K562 (cell line): ENCODE measurements at regions not wholly inside any gene's neighbourhood (a gene's known extent, or its start where the extent isn't known, plus 50 kb on each side); places are given as distances from the start of the nearest gene placed in this dataset.

Experiments used
- ATAC-seq: fragments of 200-7000 bp; cut with Tn5 transposase; 3 replicates; pipeline ENCODE4 v1.9.1; 2020; ENCODE audit warnings: moderate library complexity
- BruUV-seq: library from RNA; stranded (reverse); fragments of 400-500 nt; replicated peaks from 2 replicates; lab custom pipeline; 2021; lab: Mats Ljungman, UMichigan
- CTCF ChIA-PET: fragments of 300-600 bp; formaldehyde crosslinking; extraction: SDS; loops from one replicate; lab custom pipeline; 2021; ENCODE audit warnings: low intra/inter-chr PET ratio; lab: Yijun Ruan, JAX
- POLR2A ChIA-PET: fragments of 300-600, 350-650 bp; sonication (Branson Sonifier 250); formaldehyde crosslinking; extraction: SDS; loops from one replicate; lab custom pipeline; 2021; ENCODE audit warnings: antibody characterized with exemption, inconsistent platforms; lab: Yijun Ruan, JAX
- DNase-seq, 4 experiments: peaks; one replicate each; pipeline versions ENCODE4 v3.0.0 to v3.0.0-alpha.2; 2011 to 2018; ENCODE audit warnings: low spot score in 3 of 4, mixed read lengths in 3 of 4; ENCODE audit errors: extremely low read depth in 1 of 4
- FAIRE-seq: peaks from 2 replicates; lab custom pipeline; 2011; peaks lifted over from hg19 to GRCh38; lab: Jason Lieb, UNC
- H2AFZ ChIP-seq: 2 replicates; pipeline ENCODE4 v1.6.0; 2011; ENCODE audit warnings: low read depth, low read length, control low read depth, inconsistent platforms
- H3K27ac ChIP-seq: fragments of 200-600 bp; 3 replicates; pipeline ENCODE4 v1.8.0; 2011; ENCODE audit warnings: low read depth, mild to moderate bottlenecking, control low read depth, inconsistent platforms, low read length, moderate library complexity, mixed read lengths; ENCODE audit errors: extremely low read depth
- H3K27me3 ChIP-seq, 2 experiments: fragments of 300-600 bp in 1 of 2; 2 replicates in 1 of 2; 3 replicates in 1 of 2; pipeline versions ENCODE4 v1.6.0 to v1.8.0; 2011; ENCODE audit warnings: inconsistent platforms in 2 of 2, low read length in 2 of 2, mild to moderate bottlenecking in 1 of 2, mixed read lengths in 1 of 2, moderate library complexity in 1 of 2; ENCODE audit not compliant: control insufficient read depth in 2 of 2, insufficient read depth in 2 of 2
- H3K36me3 ChIP-seq: fragments of 300-600 bp; 3 replicates; pipeline ENCODE4 v1.8.0; 2011; ENCODE audit warnings: mild to moderate bottlenecking, low read length, inconsistent platforms; ENCODE audit not compliant: control insufficient read depth, insufficient read depth
- H3K4me1 ChIP-seq, 2 experiments: fragments of 200-600 bp in 1 of 2; replicated peaks in 1 of 2; 2 replicates in 1 of 2; 3 replicates in 1 of 2; pipeline versions ENCODE4 v1.5.1 to v1.8.0; 2011; ENCODE audit warnings: inconsistent platforms in 2 of 2, low read length in 2 of 2, mild to moderate bottlenecking in 1 of 2, mixed read lengths in 1 of 2, moderate library complexity in 1 of 2; ENCODE audit not compliant: control insufficient read depth in 2 of 2, insufficient read depth in 2 of 2
- H3K4me2 ChIP-seq: 2 replicates; pipeline ENCODE4 v1.6.1; 2011; ENCODE audit warnings: low read length, control low read depth, inconsistent platforms, mixed read lengths; ENCODE audit not compliant: insufficient read depth
- H3K4me3 ChIP-seq: fragments of 200-600 bp; sonication (generic), shearing (Covaris generic); 2 replicates; pipeline ENCODE4 v1.5.1; 2016; ENCODE audit warnings: control low read depth, inconsistent platforms
- H3K79me2 ChIP-seq: fragments of 200-600 bp; 3 replicates; pipeline ENCODE4 v1.8.0; 2011; ENCODE audit warnings: low read length, inconsistent platforms; ENCODE audit not compliant: control insufficient read depth, insufficient read depth
- H3K9ac ChIP-seq, 2 experiments: 2 replicates each; pipeline versions ENCODE4 v1.6.0 to v1.6.1; 2011; ENCODE audit warnings: low read depth in 2 of 2, low read length in 2 of 2, control low read depth in 1 of 2, inconsistent platforms in 1 of 2, mild to moderate bottlenecking in 1 of 2, mixed read lengths in 1 of 2; ENCODE audit not compliant: insufficient read depth in 1 of 2
- H3K9me1 ChIP-seq: one replicate; pipeline ENCODE4 v1.6.0; 2011; ENCODE audit warnings: inconsistent platforms, mild to moderate bottlenecking, low read length, moderate library complexity; ENCODE audit not compliant: control insufficient read depth, insufficient read depth
- H3K9me3 ChIP-seq: replicated peaks from 2 replicates; pipeline ENCODE4 v1.5.1; 2011; ENCODE audit warnings: low read depth, low read length, inconsistent platforms; ENCODE audit not compliant: control insufficient read depth, insufficient read depth
- H4K20me1 ChIP-seq: replicated peaks from 2 replicates; pipeline ENCODE4 v1.6.1; 2011; ENCODE audit warnings: low read length, inconsistent platforms, mixed read lengths; ENCODE audit not compliant: control insufficient read depth, insufficient read depth
- CEBPB ChIP-seq: fragments of 450-650 bp; IDR thresholded peaks from 2 replicates; pipeline ENCODE4 v1.6.1; 2016; ENCODE audit warnings: missing genetic modification characterization, missing compliant biosample characterization
- FOXM1 ChIP-seq, 2 experiments: fragments of 450-650 bp in 1 of 2; sonication (generic) in 1 of 2; formaldehyde crosslinking in 1 of 2; IDR thresholded peaks; 2 replicates each; pipeline versions ENCODE4 v1.6.1 to v1.9.0; 2017 to 2022; ENCODE audit warnings: low read depth in 2 of 2, mild to moderate bottlenecking in 2 of 2, missing genetic modification reagents in 1 of 2, moderate library complexity in 1 of 2
- HSF4 ChIP-seq: fragments of 250-450 bp; sonication (Bioruptor Pico); IDR thresholded peaks from 2 replicates; pipeline ENCODE4 v2.1.2; 2022; ENCODE audit warnings: mild to moderate bottlenecking, moderate library complexity, borderline replicate concordance
- MAFK ChIP-seq: IDR thresholded peaks from 2 replicates; pipeline ENCODE4 v1.6.1; 2011; ENCODE audit warnings: low read length, improper control_type of control experiment
- RB1 ChIP-seq: fragments of 450-650 bp; IDR thresholded peaks from 2 replicates; pipeline ENCODE4 v1.6.1; 2017; ENCODE audit warnings: low read depth, mild to moderate bottlenecking
- ZNF140 ChIP-seq: fragments of 250-450 bp; sonication (Bioruptor Pico); IDR thresholded peaks from 2 replicates; pipeline ENCODE4 v1.8.0; 2021; ENCODE audit warnings: moderate library complexity, mild to moderate bottlenecking, inconsistent platforms
- ZNF384 ChIP-seq: IDR thresholded peaks from 2 replicates; pipeline ENCODE4 v1.6.1; 2012; ENCODE audit warnings: low read depth, low read length, improper control_type of control experiment
- ZNF668 ChIP-seq: fragments of 250-450 bp; sonication (Bioruptor Pico); IDR thresholded peaks from 2 replicates; pipeline ENCODE4 v1.8.0; 2022; ENCODE audit warnings: mild to moderate bottlenecking, inconsistent platforms
- ZSCAN29 ChIP-seq: fragments of 450-650 bp; IDR thresholded peaks from 2 replicates; pipeline ENCODE4 v1.6.1; 2017
- WGBS: fragments of 100-300 bp; shearing (Covaris generic); methylation state at CpG from one replicate; pipeline ENCODE4 v1.1.6; 2016; ENCODE audit warnings: low coverage, mixed read lengths; ENCODE audit not compliant: insufficient coverage; ENCODE audit errors: missing lambda C conversion rate; 5-methylcytosine and 5-hydroxymethylcytosine counted together
- in situ Hi-C: fragments of 300-500 bp; cut with MboI; formaldehyde crosslinking; loops from 4 replicates; pipeline ENCODE4 v1.15.0; 2018; ENCODE audit warnings: inconsistent platforms, mixed read lengths
- intact Hi-C: fragments of 100-400 bp; cut with micrococcal nuclease; formaldehyde crosslinking; loops from 2 replicates; pipeline ENCODE4 v1.14.2; 2022
- TF ChIP-seq, protein P1 (sequence below): fragments of 250-450 bp; sonication (Bioruptor Pico); IDR thresholded peaks from 2 replicates; pipeline ENCODE4 v1.4.0; 2020; ENCODE audit warnings: mild to moderate bottlenecking
- TF ChIP-seq, protein P2 (sequence below): fragments of 250-450 bp; sonication (Bioruptor Pico); IDR thresholded peaks from 2 replicates; pipeline ENCODE4 v1.8.0; 2022; ENCODE audit warnings: inconsistent platforms

DNA sequence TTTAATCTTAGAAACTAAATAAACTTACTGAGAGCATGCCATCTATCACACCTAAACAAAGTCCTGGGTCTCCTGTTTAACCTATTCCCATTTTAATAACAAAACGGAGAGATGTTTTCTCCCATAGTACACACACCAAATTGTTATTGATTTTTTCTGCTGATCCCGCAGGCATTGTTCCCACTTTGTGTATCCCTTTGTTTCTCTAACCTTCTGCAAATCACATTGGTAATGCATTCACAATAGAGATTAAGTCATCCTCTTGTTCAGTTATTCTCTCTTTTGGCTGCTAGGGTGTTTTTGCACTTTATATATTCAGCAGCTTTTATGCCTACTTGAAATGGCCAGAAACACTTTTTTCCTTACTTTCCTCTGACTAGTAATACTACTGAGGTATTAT lies 1071.9 kb upstream of the CDH2 start:
- POLR2A ChIA-PET, result no interaction called here
- BruUV-seq, result no TSS peak
- Histone ChIP-seq H3K27ac (no peak overlapping the region), H3K4me2 (no peak overlapping the region), H3K9ac (no peak overlapping the region), H4K20me1 (no peaks in the 10 kb centered on the region), H3K79me2 (no peaks in the 10 kb centered on the region), H2AFZ (no peak overlapping the region), H3K4me1 (no peaks in the 10 kb centered on the region)
- WGBS, result 0% methylated on average over 2 of the region's 2 CpGs
- FAIRE-seq, result no peak
- TF ChIP-seq HSF4 (no peak), ZNF140 (CRISPR knock-in tag) (no peak)
- TF ChIP-seq, all 486 proteins: peak for 0
- in situ Hi-C loops (no loop called here), intact Hi-C loops (no loop called here)
- DNase-seq (no peak), ATAC-seq (no peak)
- no peaks in the 10 kb centered on the region; the same call in 1 of the 2 replicates for H3K9me3 ChIP-seq
- H3K4me3 ChIP-seq, result no peak overlapping the region
- H3K36me3 ChIP-seq, result no peaks in the 10 kb centered on the region
- CTCF ChIA-PET, result no interaction called here
- H3K9me1 ChIP-seq, result no peaks in the 10 kb centered on the region
- H3K27me3 ChIP-seq, result no peaks in the 10 kb centered on the region

DNA sequence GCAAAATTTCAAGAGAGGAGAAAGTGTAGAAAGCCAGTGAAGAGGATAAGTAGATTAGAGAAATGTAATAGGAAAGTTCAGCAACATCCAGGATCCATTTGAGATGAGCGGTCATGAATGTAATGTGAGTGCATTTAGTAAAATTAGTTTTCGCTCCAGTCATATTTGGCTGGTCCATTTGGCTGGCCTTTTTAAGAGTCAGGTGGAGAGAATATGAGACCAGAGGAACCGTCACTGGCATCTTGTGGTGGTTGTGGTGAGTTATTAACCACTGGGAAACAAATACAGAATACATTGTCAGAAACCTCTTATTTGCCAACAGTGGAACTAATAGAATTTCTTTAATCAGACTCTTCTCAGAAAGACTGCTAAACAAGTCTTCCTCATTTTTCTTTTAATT lies 1064.3 kb upstream of the CDH2 start:
- intact Hi-C loops, result no loop called here
- H3K4me3 ChIP-seq, result no peak overlapping the region
- H3K9me3 ChIP-seq, result peaks cover 2% of the 10 kb centered on the region; the same call in 1 of the 2 replicates
- ChIA-PET CTCF (no interaction called here), POLR2A (no interaction called here)
- H3K27me3 ChIP-seq, result no peaks in the 10 kb centered on the region
- H3K9me1 ChIP-seq, result no peaks in the 10 kb centered on the region
- no TSS peak for BruUV-seq
- no peak overlapping the region for H3K9ac ChIP-seq
- DNase-seq (no peak), FAIRE-seq (no peak), ATAC-seq (no peak)
- H3K27ac ChIP-seq, result no peak overlapping the region
- H4K20me1 ChIP-seq, result no peaks in the 10 kb centered on the region
- TF ChIP-seq CEBPB (tag) (no peak), ZNF668 (no peak), RB1 (no peak), FOXM1 (IDR thresholded peaks at IDR 0.05; ENCODE audit: low read depth) (no peak), FOXM1 (CRISPR knock-in tag; IDR thresholded peaks at IDR 0.05; ENCODE audit: low read depth) (no peak), ZNF384 (no peak), MAFK (no peak), ZSCAN29 (no peak)
- TF ChIP-seq, protein P1, sequence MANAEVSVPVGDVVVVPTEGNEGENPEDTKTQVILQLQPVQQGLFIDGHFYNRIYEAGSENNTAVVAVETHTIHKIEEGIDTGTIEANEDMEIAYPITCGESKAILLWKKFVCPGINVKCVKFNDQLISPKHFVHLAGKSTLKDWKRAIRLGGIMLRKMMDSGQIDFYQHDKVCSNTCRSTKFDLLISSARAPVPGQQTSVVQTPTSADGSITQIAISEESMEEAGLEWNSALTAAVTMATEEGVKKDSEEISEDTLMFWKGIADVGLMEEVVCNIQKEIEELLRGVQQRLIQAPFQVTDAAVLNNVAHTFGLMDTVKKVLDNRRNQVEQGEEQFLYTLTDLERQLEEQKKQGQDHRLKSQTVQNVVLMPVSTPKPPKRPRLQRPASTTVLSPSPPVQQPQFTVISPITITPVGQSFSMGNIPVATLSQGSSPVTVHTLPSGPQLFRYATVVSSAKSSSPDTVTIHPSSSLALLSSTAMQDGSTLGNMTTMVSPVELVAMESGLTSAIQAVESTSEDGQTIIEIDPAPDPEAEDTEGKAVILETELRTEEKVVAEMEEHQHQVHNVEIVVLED (CRISPR knock-in tag), result no peak
- TF ChIP-seq, protein P2, sequence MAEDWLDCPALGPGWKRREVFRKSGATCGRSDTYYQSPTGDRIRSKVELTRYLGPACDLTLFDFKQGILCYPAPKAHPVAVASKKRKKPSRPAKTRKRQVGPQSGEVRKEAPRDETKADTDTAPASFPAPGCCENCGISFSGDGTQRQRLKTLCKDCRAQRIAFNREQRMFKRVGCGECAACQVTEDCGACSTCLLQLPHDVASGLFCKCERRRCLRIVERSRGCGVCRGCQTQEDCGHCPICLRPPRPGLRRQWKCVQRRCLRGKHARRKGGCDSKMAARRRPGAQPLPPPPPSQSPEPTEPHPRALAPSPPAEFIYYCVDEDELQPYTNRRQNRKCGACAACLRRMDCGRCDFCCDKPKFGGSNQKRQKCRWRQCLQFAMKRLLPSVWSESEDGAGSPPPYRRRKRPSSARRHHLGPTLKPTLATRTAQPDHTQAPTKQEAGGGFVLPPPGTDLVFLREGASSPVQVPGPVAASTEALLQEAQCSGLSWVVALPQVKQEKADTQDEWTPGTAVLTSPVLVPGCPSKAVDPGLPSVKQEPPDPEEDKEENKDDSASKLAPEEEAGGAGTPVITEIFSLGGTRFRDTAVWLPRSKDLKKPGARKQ (CRISPR knock-in tag), result no peak
- no peak overlapping the region for H3K4me2 ChIP-seq
- H2AFZ ChIP-seq, result no peak overlapping the region
- in situ Hi-C loops, result no loop called here
- H3K36me3 ChIP-seq, result no peaks in the 10 kb centered on the region
- H3K79me2 ChIP-seq, result no peaks in the 10 kb centered on the region
- WGBS, result 1% methylated on average over 3 of the region's 3 CpGs
- H3K4me1 ChIP-seq, result no peaks in the 10 kb centered on the region
